Activated naive CD4-positive, alpha-beta T cell treated with anti-CD3 and anti-CD28 coated beads, Interleukin-2, amount 10 ng/mL, durations not matched to agents 7 days and 5 days (primary cell): ENCODE measurements at regions not wholly inside any gene's neighbourhood (a gene's known extent, or its start where the extent isn't known, plus 50 kb on each side); places are given as distances from the start of the nearest gene placed in this dataset.
"Not testable (repeated sequence)": the region's sequence is repeated elsewhere in the genome, so short reads cannot be mapped to it uniquely, and the experiment has no call there.

ENCODE experiments used
- CTCF ChIA-PET: fragments of 350-600 bp; sonication (Branson Sonifier 250); formaldehyde crosslinking; loops from one replicate; lab custom pipeline; 2021; ENCODE audit warnings: antibody characterized with exemption; lab: Charles Lee
- DNase-seq: peaks from one replicate; pipeline ENCODE4 v3.0.0-alpha.2; 2020
- H3K27ac Mint-ChIP-seq: one replicate; pipeline ENCODE4 v1.8.0; 2021; ENCODE audit warnings: mild to moderate bottlenecking, moderate library complexity, mixed read lengths
- H3K27me3 Mint-ChIP-seq: one replicate; pipeline ENCODE4 v1.8.0; 2021; ENCODE audit warnings: mild to moderate bottlenecking, mixed read lengths
- H3K36me3 Mint-ChIP-seq: one replicate; pipeline ENCODE4 v1.8.0; 2021; ENCODE audit warnings: mixed read lengths
- H3K4me1 Mint-ChIP-seq: one replicate; pipeline ENCODE4 v1.8.0; 2021; ENCODE audit warnings: mixed read lengths
- H3K4me3 Mint-ChIP-seq: one replicate; pipeline ENCODE4 v1.8.0; 2021; ENCODE audit warnings: mild to moderate bottlenecking, moderate library complexity, mixed read lengths
- H3K9me3 Mint-ChIP-seq: one replicate; pipeline ENCODE4 v1.8.0; 2021; ENCODE audit warnings: mixed read lengths

DNA sequence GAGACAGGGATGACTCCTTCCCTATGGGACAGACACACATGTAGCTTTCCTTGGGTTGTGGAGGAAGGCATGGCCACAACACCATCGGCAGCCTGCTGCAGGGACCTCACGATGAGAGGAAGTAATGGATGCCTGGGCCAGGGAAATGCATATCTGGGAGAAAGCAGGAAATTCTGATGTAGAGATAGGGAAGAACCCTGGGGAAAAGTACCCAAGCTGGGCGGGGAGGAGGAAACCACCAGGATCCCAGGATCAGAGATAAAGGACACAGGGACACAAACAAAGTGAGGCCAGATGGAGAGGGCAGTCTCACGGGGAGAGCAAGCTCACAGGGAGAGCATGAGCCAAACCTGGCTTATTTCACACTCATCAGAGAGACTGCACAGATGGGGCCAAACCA lies 294.7 kb upstream of the TEKT4 start:
- H3K36me3 Mint-ChIP-seq, H3K4me3 Mint-ChIP-seq, H3K27me3 Mint-ChIP-seq, H3K9me3 Mint-ChIP-seq, DNase-seq, CTCF ChIA-PET: not testable (repeated sequence)
- H3K27ac Mint-ChIP-seq = peak overlapping the region; percentile 64
- peaks cover 17% of the 10 kb centered on the region for H3K4me1 Mint-ChIP-seq

DNA sequence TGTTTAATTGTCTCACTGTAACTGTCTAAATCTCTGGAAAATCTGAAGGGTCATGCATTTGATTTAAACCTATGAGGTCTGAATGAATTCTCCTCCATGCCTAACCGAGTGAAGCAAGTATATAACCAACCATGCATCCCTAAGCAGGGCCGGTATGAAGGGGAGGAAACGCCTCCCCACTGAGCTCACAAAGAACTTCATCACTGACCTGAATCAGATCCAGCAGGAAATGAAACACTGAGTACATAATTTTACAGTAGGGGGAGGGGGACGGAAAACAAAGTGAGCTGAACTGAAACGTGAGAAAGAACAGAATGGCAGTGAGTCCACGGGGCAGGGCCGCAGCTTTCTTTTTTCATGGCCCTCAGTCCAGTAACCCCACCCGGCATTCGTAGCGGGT lies 294.1 kb upstream of the TEKT4 start:
- Mint-ChIP-seq H3K27ac (peak overlapping the region; percentile 49), H3K4me1 (peaks cover 17% of the 10 kb centered on the region)
- DNase-seq, H3K4me3 Mint-ChIP-seq, H3K36me3 Mint-ChIP-seq, CTCF ChIA-PET, H3K9me3 Mint-ChIP-seq, H3K27me3 Mint-ChIP-seq: not testable (repeated sequence)

DNA sequence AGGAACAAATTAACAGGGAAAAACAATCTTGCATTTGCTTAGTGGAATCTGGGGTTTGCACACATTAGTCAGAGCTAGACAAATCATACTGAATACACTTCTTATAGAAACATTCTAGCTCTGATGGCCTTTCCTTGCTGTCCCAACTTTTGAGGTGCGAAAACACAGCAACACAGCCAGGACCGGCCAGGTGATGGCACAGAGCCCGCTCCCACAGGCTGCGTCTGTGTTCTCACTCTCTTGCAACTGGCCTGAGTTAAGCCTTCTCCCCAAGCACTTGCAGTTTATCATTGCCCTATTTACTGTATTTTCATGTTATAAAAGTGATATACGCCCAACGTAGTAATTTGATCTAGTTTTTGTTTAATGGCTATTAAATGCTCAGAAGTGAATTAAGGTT lies 292.0 kb upstream of the TEKT4 start:
- DNase-seq, H3K27me3 Mint-ChIP-seq, CTCF ChIA-PET, H3K9me3 Mint-ChIP-seq, H3K27ac Mint-ChIP-seq, H3K4me3 Mint-ChIP-seq, H3K36me3 Mint-ChIP-seq: not testable (repeated sequence)
- peaks cover 19% of the 10 kb centered on the region for H3K4me1 Mint-ChIP-seq

DNA sequence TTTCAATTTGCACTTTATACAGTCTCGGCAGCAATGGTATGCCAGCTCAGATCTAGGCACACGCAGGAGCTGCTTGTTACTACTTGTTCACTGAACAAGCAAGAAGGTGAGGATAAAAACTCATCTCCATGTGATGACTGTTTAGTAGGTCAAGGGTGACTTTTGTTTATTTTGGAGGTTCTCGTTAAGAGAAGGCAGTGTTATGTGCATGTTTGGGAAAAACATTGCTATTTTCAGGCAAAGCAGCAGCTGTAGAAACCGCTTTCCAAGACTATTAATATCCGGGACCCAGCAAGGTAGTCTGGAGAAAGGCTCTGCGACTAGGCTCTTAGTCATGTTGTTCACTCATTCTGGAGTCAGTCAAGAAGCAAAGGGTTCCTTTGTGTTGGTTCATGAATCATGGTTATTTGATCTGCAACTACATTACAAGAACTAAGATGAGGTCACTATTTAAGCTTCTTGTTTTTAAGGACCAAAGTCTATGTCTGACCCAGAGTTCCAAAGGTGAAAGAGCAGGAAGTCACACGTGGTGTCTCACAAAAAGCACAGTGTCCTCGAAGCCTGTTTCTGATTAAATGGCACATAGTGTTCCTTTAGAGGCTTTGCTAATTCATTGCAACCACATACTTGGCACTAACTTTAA lies 288.0 kb upstream of the TEKT4 start:
- H3K27ac Mint-ChIP-seq, H3K36me3 Mint-ChIP-seq, DNase-seq, H3K4me3 Mint-ChIP-seq, H3K9me3 Mint-ChIP-seq, H3K27me3 Mint-ChIP-seq, H3K4me1 Mint-ChIP-seq, CTCF ChIA-PET: not testable (repeated sequence)

DNA sequence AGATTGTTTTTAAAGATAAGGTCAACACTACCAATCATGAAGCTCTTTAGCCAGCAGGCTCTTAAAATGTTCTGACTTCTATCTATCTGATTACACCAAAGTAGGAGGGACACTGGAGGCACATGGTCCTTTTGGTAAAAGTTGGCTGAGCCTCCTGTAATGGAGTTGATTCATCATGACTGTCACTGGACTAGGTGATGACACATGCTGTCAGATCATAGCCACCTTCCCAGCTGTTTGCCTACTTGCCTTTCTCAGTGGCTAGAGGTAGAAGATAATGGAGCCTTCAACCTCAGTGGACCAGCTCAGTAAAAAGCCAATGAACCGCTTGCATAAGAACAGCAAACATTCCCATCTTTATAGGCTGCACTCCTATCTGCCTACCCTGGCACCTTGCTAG lies 286.7 kb upstream of the TEKT4 start:
- H3K4me3 Mint-ChIP-seq, H3K4me1 Mint-ChIP-seq, H3K27me3 Mint-ChIP-seq, H3K36me3 Mint-ChIP-seq, DNase-seq, H3K9me3 Mint-ChIP-seq, H3K27ac Mint-ChIP-seq, CTCF ChIA-PET: not testable (repeated sequence)

DNA sequence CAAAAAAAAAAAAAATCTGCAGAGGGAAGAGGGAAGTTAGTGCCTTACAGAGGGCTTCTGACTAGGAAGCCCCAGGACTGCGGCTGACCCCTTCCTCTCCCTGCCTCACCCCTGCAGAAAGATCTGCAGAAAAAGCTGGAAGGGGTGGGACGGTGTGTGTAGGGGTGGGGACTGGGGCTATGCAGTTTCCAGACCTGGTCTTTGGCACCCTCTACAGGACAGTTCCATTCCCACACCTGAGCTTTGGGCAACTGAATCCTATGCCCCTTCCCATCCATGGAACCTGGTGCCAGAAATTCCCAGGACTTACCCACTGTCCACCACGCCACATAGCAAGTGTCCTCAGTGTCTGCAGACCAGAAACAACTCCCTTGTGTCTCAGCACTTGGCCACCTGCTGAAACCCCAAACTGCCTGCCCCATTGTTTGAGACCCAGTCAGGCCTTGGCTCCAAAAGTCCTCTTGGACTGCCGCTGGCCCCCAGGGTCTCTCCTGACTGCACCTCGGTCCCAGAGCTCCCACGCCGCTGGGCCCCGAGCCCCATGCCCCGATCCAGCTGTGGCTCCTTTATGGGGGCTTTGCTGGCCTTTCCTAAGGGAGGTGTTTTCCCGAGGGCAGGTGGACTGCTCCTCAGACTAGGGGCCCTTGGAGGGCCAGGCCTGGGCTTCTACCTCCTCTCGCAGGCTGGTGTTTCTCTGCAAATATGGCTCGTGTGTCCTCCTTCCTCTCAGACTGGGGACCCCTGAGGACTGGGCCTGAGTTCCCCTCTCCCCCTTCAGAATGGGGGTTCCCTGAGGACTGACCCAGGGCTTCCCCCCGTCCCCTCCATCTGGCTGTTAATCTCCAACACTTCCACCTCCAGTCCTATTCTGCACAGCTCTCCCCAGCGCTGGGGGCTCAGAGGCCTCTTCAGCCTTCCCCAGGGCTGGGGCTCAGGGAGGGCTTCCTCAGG lies 284.9 kb upstream of the TEKT4 start:
- H3K4me1 Mint-ChIP-seq, H3K27ac Mint-ChIP-seq, H3K36me3 Mint-ChIP-seq, H3K27me3 Mint-ChIP-seq, H3K9me3 Mint-ChIP-seq, H3K4me3 Mint-ChIP-seq, CTCF ChIA-PET: not testable (repeated sequence)
- DNase-seq = peak; percentile 44

DNA sequence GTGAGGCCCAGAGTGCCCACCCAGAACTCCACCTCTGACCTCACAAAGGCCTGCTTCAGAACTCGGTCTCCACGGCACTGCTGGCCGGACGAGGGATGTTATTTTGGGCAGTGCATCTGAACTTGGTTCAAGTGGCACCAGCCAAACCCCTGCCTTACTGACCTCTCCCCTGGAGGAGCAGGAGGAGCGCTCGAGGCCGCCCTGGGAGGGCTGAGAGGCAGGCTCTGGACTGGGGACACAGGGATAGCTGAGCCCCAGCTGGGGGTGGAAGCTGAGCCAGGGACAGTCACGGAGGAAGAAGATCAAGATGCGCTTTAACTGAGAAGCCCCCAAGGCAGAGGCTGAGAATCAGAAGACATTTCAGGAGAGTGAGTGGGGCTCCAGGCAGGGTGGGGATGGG lies 284.2 kb upstream of the TEKT4 start:
- H3K4me3 Mint-ChIP-seq, H3K27me3 Mint-ChIP-seq, DNase-seq, H3K9me3 Mint-ChIP-seq, H3K36me3 Mint-ChIP-seq, CTCF ChIA-PET, H3K4me1 Mint-ChIP-seq, H3K27ac Mint-ChIP-seq: not testable (repeated sequence)

DNA sequence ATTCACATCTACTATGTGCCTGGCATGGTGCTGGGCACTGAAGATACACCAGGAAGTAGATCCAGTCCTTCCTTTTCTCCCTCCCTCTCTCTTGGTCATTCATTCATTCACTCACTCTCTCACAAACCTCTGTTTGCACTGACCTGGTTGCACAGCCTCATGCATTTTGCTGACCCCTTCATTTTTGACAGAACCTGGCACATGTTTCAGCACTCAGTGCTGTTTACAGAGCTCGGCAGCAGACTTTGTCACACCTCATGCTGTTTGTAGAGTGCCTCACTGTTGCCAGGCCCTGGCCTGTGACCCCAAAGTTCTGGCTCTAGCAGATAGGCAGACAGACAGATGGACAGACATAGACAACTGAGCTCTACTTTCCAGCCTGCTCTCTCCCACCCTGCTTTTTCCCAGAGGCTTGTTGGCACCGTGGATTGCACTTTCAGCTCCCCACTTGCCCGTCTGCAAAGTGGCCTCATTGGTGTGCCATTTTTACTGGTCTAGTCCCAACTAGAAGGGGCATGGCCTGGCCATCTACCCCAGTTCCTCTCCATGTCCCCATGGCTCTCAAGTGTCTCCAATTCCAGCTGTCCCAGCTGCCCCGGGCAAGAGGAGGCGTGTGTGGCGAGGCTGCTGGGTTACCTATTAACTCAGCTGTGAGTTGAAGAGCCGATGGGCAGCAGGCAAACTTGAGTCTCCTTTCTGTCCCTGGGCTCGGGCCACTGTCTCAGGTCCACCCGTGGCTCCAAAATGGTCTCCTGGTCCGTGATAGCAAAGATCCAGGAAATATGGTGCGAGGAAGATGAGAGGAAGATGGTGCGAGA lies 277.0 kb upstream of the TEKT4 start:
- H3K36me3 Mint-ChIP-seq, H3K9me3 Mint-ChIP-seq, H3K27ac Mint-ChIP-seq, H3K4me3 Mint-ChIP-seq, DNase-seq, H3K4me1 Mint-ChIP-seq, CTCF ChIA-PET, H3K27me3 Mint-ChIP-seq: not testable (repeated sequence)

DNA sequence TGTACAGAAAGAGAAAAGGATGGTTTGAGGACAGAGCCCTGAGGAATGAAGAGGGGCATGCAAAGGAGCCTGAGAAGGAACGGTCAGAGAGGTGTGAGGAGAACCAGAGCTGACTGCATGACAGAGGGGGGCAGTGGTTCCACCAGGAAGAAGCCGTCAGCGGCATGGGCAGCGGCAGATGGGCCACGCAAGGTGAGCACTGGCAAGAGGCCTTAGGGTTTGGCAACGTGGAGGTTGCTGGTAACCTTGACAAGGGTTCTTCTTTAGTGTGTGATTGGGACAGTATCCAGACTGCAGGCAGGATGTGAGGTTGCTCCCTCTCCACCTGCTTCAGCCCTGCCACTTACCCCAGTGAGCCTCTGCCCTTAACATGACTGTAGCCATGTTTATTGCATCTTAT lies 275.3 kb upstream of the TEKT4 start:
- DNase-seq, H3K4me1 Mint-ChIP-seq, H3K9me3 Mint-ChIP-seq, H3K27ac Mint-ChIP-seq, H3K36me3 Mint-ChIP-seq, H3K4me3 Mint-ChIP-seq, H3K27me3 Mint-ChIP-seq, CTCF ChIA-PET: not testable (repeated sequence)

DNA sequence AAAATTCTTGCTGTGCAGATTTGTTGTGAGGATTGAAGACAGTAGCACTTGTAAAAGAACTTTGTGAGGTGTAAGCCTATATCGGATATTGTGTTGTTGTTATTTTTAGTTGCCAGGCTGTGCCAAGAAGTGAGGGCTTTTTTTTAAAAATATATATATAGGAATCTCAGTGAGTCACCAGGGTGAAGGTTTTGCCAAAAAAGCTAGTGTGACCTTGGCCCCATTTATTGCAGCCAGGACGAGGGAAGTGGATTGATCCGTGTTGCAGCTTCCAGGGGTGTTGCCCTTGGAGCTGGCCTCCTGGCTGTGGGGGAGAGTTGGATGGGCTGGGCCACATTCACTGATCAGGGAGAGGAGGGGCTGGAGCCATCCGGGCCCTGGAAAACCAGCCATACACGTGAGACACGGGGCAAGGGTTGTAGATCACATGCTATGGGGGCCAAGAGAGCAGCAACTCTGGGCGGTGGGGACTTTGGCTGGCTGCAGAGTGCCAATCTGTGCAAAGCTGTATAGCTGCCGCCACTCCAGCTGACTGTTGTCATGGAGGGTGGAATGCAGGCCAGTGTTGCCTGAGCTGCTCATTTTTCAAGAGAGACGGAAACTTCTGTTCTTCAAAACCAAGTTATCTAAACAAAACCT lies 273.0 kb upstream of the TEKT4 start:
- H3K4me1 Mint-ChIP-seq, CTCF ChIA-PET, DNase-seq: not testable (repeated sequence)

DNA sequence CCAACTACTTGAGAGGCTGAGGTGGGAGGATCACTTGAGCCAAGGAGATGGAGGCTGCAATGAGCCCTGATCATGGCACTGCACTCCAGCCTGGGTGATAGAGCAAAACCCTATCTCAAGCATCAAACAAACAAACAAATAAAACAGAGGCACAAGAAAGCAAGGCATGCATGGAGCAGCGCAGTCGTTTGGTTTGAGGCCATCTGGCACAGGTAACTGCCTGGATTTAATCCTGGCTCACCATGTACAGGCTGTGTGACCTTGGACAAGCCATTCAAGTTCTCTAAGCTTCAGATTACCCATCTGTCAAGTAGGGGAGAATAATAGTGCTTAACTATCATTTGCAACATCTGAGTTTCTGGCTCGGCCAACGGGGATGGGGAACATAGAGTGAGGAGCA lies 270.3 kb upstream of the TEKT4 start:
- H3K4me3 Mint-ChIP-seq, DNase-seq, H3K4me1 Mint-ChIP-seq, H3K9me3 Mint-ChIP-seq, CTCF ChIA-PET, H3K27ac Mint-ChIP-seq, H3K27me3 Mint-ChIP-seq, H3K36me3 Mint-ChIP-seq: not testable (repeated sequence)

More for the DNA sequence above, 273.0 kb upstream of the TEKT4 start:
- H3K4me3 Mint-ChIP-seq, H3K27me3 Mint-ChIP-seq, H3K27ac Mint-ChIP-seq, H3K9me3 Mint-ChIP-seq, H3K36me3 Mint-ChIP-seq: not testable (repeated sequence)

DNA sequence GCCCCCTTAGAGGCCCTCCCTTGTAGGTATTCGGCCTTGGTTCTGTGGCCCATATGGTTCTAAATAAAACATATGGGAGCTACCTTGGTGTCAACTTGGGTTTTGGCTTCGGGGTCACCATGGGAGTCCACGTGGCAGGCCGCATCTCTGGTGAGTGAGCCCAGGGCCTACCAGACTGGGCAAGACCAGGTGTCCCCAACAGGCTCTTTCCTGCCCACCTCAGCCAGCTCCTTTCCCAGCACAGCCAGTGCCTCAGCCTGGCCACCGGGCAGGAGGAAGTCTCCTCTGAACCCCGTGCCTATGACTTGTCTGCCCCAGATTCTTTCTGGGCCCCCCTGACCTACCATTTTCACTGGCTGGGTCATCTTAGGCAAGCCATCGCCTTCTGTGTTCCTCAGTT lies 268.8 kb upstream of the TEKT4 start:
- Mint-ChIP-seq H3K4me3 (no peak overlapping the region), H3K27me3 (no peaks in the 10 kb centered on the region), H3K9me3 (no peaks in the 10 kb centered on the region), H3K27ac (no peak overlapping the region), H3K4me1 (no peaks in the 10 kb centered on the region), H3K36me3 (no peaks in the 10 kb centered on the region)
- DNase-seq = no peak
- CTCF ChIA-PET = no interaction called here

DNA sequence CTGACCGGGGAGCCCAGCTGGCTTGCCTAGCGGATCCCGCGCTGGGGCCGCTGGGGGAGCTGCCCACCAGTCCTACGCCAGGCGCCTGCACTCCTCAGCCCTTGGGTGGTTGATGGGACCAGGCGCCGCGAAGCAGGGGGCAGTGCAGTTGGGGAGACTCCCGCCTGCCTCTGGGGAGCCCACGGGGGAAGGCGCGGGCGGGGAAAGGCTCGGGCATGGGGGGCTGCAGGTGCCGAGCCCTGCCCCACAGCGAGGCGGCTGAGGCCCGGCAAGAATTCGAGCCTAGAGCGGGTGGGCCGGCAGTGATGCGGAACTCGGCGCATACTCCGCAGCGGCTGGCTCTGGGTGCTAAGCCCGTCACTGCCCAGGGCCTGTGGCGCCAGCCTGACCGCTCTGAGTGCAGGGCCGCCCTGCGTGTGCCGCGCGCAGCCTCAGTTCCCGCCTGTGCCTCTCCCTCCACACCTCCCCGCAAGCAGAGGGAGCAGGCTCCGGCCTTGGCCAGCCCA lies 249.1 kb upstream of the TEKT4 start:
- no peak overlapping the region for H3K4me3 Mint-ChIP-seq
- CTCF ChIA-PET = no interaction called here

DNA sequence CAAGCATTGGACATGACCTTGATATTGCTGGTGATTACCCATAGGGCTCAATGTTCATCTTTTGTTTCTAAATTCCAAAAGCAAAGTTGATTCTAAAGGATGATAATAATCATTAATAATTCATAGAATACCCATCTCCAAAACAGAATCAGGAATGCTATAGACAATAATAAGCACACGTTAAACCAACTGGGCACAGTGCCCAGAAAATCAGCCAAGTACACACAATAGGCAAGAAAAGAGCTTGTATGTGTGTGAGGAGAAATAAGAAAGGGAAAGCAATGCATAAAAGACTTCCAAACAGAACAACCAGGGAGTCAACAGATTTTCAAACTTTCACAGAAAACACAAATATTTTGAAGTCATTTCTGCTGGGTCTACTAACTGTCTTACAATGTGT lies 242.3 kb upstream of the TEKT4 start:
- not testable (repeated sequence) for H3K4me3 Mint-ChIP-seq

More for the DNA sequence above, 249.1 kb upstream of the TEKT4 start:
- no peaks in the 10 kb centered on the region for H3K36me3 Mint-ChIP-seq
- H3K27me3 Mint-ChIP-seq = peaks cover 14% of the 10 kb centered on the region
- DNase-seq = no peak
- H3K4me1 Mint-ChIP-seq = no peaks in the 10 kb centered on the region
- no peak overlapping the region for H3K27ac Mint-ChIP-seq
- H3K9me3 Mint-ChIP-seq = no peaks in the 10 kb centered on the region

More for the DNA sequence above, 242.3 kb upstream of the TEKT4 start:
- DNase-seq, H3K36me3 Mint-ChIP-seq, H3K27ac Mint-ChIP-seq, H3K27me3 Mint-ChIP-seq, CTCF ChIA-PET, H3K9me3 Mint-ChIP-seq, H3K4me1 Mint-ChIP-seq: not testable (repeated sequence)
